Forelimb muscle (tissue), 1 donor: ENCODE measurements at regions not wholly inside any gene's neighbourhood (a gene's known extent, or its start where the extent isn't known, plus 50 kb on each side); places are given as distances from the start of the nearest gene placed in this dataset.

Experiments
- DNase-seq: peaks from one replicate; pipeline ENCODE4 v3.0.0-alpha.2; 2013; ENCODE audit warnings: low read depth

DNA sequence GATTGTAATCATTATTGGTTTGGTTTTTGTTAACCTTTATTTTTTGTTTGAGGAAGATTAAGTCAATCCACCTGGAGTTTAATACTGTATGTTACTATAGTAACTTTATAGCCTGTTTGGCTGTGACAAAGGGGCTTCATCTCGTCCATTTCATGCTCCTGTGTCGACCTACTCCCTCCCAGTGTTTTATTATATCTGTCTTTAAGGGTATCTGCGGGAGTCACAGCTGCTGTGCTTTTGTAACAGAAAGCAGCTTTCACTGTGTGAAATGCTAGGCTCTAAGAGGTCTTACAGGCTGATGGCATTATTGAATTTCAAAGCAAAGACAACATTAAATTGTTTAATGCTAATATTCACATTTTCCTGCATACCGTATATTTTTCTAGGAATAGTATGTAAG, 698.0 kb upstream of the POU3F2 start:
- no peak for DNase-seq

DNA sequence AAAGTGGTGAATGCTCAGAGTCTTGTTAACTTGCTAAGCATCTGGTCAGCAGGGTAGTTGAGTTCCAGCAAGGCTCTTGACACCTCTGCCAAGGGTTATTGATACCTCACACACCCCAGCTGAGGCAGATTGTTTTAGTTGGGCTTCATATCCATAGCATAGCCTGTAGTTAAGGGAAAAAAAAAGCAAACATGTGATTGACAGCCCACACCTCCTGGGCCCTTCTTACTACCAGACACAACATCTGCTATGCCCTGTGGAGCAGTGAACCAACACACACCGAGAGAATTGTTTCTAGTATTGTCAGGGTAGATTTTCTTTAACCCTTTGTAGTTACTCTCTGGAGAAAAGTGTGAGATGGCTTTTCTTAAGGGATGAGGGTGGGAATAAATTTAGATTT, 697.0 kb upstream of the POU3F2 start:
- no peak for DNase-seq

DNA sequence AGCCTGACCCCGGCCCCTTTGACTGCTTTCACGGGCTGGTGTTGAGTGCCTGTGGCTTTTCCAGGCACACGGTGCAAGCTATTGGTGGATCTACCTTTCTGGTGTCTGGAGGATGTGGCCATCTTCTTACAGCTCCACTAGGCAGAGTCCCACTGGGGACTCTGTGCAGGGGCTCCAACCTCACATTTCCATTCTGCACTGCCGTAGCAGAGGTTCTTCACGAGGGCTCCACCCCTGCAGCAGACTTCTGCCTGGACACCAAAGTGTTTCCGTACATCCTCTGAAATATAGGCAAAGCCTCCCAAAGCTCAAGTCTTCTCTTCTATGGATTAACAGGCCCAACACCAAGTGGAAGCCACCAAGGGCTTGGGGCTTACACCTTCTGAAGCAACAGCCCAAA, 691.5 kb upstream of the POU3F2 start:
- no peak for DNase-seq

DNA sequence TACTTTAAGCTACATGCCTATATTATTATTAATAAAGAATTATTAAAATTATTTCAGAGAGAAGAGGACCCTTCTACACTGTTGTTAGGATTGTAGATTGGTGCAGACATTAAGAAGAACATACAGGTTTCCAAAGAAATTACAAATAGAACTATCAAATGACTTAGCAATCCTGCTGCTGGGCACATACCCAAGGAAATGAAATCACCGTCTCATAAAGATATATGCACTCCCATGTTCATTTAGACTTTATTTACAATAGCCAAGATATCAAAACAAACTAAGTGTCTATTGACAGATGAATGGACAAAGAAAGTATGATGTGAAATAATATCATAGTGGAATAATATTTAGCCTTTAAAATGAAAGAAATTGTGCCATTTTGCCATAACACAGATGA, 687.7 kb upstream of the POU3F2 start:
- no peak for DNase-seq

DNA sequence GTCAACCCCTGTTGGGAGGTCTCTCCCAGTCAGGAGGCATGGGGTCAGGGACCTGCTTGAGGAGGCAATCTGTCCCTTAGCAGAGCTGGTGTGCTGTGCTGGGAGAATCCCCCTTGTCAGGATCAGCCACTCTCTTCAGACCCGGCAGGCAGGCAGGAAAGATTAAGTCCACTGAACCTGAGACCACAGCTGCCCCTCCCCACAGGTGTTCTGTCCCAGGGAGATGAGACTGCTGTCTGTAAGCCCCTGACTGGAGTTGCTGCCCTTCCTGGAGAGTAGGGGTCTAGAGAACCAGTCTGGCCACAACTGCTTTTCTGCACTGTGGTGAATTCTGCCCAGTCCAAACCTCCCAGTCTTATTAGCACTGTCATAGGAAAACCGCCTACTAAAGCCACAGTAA, 677.8 kb upstream of the POU3F2 start:
- DNase-seq = no peak

DNA sequence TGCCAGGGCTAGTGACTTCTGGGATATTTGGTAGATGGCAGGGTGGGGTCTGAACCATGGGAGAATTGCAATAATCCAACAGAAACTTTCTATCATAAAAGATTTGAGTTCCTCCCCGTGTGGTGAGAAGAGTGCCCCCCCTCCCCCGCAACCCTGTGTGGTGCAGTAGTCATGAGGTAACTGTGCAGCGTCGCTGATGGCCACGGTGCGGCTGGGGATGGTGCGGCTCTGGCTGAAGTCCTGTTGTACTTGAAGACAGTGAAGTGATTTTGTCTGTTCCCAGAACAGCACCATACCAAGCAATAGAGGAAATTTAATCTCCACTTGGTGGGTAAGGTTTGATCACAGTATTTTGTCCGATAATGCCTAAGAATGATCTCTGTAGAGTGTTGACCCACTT, 654.8 kb upstream of the POU3F2 start:
- no peak for DNase-seq

DNA sequence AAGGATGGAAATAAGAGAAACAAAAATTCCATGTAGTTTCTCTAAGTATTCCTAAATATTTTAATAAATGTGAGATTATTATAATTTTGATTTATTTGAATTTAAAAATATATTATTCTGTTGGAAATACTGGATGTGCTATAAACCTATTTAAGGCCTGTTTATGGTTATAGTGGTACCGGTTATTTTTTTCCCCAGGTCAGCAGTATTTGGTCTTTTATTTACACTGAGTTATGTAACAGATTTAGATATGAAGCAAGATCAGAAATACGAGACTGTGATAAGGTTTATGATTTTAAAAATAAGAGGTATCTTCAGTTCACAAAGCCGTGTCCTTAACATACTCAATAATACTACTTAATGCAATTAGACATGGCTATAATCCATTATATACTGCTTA, 634.3 kb upstream of the POU3F2 start:
- DNase-seq = no peak

DNA sequence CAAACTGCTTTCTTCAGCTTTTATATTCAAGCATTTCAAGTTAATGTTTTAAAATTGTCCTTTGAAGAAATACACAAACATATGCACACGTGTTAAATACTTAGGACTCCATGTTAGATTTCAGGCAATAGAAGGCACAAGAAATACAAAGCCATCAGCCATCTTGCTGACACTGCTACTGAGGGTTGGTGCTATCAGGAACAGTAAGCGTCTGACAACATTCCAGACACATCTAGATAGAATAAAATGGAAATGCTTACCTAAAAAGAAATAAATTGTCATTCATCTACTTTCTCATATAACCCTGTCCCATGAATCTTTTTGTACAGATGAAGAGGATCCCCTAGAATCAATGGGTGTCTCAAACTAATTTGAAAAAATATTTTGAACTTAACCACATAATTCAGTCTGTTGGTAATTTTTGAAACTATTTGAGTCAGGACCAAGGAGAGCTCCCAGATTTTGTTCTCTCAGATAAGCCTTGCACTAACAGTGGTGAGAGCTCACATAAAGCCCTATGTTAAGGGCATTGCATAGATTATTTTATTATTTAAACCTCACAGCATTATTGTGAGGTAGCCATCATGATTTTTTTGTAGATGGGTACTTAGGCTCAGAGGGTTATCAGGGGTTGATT, 631.1 kb upstream of the POU3F2 start:
- DNase-seq = no peak

DNA sequence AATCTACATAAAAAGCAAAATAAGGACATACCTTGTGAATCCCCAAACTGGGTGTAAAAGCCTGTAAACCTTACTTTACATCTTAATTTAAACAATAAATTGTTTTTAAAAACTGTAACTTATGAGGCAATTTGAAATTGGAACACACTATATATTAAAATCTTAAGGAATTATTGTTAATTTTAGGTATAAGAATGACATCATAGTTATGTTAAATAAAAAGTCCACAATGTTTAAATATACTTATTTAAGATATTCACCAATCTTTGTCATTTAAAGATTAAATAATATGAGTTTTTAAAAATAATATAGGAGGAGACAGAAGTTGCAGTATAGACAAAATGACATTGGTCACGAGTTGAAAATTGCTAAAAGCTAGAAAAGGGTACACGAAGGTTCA, 621.9 kb upstream of the POU3F2 start:
- no peak for DNase-seq

DNA sequence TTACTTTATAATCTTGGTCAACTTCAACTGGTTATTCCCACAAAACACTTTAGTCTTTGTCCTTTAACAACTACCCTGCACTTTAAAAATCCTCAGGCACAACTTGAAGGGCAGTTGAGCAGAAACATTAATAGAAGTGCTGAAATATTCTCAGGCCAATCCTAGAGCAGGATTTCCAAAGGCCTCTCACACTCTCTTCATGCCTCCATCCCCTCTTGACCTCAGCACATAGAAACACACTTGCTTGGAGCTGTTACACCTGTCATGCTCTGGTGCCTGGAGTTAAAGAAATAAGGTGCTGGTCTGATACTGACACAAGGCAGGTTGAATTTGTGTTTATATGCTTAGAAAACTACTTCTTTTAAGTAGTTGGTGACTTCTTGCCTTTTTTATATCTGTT, 618.8 kb upstream of the POU3F2 start:
- no peak for DNase-seq

DNA sequence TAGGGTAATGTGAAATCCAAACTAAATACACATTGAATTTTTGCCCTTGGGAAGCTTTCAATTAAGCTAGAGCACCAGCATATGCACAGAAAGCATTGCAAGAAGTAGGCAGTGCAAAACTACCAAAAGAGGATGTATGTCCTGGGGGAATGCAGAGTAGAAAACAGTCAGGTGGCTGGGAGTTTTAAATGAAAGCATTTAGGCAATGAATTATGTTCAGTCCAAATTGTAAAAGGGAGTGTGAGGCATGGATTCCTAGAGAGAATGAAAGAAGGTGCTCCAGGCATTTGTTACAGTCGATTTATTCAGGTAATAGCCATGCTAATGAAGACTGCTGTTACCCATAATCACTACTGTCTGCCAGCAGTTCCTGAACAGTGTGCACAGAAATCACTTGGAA, 604.1 kb upstream of the POU3F2 start:
- DNase-seq = no peak

DNA sequence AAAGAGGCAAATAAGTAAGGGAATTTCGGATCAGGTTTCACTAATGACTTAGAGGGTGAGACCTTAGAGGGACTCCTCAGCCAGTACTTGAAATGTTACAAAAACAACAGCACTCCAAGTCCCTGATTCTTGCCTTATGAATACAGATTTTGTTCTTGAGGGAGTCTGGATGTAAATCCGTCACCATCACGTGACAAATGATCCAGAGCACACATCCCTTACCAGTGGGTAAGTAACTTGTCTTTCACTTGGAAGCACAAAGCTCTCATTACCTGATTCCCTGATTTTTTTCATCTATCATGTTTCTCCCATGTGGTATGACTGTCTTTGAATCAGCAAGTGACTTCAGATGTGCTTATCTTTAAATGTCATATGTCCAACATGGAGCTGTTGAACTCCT, 595.3 kb upstream of the POU3F2 start:
- no peak for DNase-seq

DNA sequence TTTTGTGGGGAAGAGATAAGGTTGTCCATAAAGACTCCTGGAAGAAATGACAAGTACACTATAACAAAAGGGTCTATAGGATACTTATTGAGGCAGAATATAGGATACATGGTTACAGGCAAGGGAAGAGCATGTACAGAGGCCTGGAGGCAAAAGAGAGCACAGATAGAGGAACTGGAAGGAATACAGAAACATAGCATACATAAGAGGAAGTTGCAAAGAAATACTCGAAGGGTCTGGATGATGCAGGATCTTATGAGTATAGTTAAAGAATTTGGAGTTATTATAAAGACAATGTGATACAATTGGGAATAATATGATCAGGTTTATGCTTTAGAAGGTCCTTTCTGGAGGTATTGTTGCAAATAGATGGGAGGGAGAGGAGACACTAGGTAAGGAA, 592.7 kb upstream of the POU3F2 start:
- DNase-seq = no peak

DNA sequence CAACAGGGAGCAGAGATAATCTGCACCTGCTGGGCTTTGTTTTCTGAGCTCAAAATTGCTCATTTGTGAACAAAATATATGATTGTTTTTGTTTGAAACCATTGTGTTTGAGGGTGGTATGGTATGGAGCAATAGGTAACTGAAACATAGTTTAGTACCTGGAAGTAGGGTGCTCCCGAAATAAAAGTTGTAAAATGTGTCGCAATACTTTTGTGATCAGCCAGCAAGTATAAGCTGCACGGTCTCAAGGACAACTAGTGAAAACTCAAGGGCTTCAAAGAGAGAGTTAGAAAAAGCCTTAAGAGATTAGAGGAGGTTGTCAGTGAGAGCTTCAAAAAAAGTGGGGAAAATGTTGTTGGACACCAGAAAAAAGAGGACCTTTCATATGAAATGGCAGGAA, 579.8 kb upstream of the POU3F2 start:
- no peak for DNase-seq

DNA sequence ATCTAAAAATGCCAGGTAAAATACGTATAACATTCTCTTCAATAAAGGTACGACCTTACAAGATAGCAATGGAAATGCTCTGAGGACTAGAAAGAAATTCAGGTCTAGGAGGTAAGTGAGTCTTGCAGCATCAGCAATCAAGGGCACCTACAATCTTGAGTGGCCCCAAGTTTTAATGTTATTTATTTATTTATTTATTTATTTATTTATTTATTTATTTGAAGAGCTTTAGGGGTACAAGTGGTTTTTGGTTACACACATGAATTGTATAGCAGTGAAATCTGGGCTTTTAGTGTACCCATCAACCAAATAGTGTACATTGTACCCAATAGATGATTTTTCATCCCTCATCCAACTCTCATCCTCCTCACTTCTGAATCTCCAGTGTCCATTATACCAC, 574.0 kb upstream of the POU3F2 start:
- DNase-seq = no peak

DNA sequence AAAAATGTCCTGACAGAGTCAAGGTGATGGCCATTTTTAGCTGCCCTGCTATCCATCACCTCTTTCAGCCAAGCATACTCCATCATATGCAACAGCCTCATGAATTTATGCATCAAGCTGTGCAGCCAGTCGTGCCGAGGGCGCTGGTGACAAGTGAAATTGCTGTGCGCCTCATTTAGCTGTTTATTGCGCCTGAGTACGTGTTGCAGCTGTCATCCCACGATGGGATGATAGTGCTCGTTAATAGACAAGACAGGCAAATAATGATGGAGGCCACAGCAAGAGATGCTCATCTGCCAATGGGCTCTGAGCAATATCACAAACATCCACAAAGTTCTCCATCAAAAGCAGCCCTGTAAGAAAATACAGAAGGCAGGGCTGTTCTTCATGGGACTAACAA, 562.3 kb upstream of the POU3F2 start:
- no peak for DNase-seq

DNA sequence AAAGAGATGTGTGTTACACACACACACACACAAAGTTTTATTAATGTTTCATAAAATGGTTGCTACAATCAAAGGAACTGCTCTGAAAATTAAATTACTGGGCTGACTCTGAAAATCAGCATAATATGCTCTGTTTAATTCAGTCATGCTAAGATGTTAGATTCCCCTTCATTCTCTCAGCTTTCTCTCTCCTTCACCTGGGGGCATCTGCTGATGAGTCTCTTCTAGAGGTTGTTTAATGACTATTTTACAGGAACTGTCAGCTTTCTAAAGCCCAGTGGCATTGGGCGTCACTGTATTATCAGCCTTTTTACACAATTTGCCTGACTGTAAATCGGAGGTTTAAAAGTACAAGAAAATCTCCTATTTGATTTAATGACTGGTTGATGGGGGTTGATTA, 559.7 kb upstream of the POU3F2 start:
- DNase-seq = no peak

DNA sequence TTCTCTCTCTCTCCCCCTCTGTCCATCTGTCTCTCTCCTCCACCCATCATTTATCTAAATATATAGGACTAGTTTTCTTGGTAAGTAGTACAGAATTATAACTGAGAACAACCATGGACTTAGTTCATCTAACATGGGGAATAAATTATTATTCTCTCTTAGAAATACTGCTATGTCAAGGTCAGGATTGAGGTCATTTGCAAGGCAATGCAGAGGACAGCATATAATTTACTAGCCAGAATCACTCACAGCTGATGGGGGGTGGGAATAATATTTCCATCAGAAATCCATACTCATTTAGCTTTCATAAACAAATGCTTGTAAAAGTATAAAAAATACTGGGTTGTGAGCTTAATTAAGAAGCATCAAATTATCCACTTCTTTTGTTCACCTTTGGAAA, 553.9 kb upstream of the POU3F2 start:
- DNase-seq = no peak

DNA sequence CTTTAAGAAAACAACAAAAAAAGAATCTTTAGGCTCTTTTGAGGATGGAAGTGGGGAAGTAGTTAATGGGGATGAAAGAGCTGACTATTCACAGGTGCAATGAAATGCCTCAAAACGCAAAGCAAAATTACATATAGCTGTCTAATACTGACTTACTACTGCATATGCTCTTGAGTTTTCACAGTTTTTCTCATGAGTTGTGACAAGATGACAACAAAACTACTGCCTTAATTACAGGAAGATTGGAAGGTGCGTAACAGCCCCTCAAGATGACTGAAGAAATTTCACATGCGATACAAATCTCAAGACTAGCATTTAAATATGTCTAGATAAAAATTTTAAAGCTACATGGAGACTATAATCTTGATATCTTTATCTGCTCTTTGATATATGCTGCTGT, 547.8 kb upstream of the POU3F2 start:
- no peak for DNase-seq

DNA sequence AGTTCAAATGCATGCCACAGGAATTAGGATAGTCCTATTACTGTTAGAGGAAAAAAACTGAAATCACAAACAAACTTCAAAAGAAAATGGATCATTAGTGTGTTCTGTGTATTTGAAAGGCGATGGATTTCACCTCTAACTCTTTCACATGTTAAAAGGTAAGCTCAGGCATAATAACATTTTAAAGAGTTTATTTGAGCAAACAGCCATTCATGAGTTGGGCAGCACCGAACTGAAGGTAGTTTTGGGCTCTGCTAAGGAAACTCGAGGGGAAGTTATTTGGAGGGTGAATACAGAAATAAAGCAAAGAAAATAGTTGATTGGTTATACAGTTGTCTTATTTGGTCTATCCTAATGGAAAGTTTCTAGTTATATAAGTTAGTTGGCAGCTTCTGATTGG, 546.5 kb upstream of the POU3F2 start:
- no peak for DNase-seq

DNA sequence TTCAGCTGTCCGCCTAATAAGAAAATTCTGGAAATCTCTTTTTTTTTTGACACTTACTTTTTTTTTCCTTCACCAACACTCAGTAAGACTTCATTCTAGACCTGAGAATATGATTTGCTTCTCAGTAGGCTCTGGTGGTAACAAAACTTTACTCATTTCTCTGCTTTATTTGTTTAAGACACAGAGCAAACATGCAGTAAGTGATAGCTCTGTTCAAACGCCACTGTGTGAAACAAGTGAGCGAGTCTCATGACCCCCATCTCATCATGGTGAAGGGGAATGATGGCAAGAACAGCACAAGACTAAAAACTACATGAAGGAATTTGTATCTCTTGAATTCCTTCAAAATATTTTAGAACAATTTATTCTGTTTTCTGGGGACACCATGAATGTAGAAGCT, 541.6 kb upstream of the POU3F2 start:
- no peak for DNase-seq

DNA sequence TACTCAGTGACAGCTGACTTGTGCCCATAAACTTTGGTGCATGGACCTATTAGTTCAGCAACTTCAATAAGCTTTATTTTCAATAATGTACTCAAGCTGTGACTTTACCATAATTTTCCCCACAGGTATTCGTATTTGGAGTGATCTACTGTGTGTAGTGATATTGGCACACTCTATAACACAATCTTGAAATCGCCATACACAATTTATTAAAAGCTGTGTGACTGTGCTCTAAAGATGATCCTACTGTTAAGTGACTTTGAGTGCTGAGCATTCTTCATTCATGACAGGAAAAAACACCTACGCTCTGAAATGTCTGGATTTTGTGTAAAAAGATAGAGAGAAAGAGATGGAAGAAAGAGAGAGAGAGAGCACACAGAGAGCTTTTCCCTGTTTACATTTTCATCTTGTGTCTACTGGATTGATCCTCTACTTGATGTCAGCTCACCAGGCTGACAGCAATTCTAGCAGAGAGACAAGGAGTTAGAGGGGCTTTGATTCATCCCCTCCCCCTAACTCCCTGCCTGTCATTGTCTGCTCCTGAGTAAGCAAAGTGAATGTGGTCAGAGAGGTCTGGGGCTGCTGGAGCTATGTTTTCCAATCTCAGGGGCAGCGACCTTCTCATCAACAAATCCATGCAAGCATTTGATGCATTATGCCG, 538.7 kb upstream of the POU3F2 start:
- DNase-seq = no peak

DNA sequence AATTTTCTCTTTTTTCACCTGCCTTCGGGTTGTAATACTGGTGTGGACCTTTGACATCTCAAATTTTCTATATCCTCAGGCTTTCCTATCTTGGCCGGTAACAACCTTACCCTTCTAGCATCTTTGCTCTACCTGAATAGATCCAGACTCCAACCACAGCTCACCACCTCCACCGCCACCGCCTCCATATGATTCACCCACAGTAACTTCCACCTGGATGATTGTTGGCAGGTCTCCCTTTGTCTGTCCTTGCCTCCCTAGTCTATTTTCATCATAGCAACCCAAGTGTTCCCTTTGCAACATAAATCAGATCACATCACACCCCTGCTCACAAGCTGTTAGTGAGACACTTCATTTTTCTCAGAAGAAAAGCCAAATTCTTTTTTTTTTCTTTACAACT, 525.8 kb upstream of the POU3F2 start:
- DNase-seq = no peak

DNA sequence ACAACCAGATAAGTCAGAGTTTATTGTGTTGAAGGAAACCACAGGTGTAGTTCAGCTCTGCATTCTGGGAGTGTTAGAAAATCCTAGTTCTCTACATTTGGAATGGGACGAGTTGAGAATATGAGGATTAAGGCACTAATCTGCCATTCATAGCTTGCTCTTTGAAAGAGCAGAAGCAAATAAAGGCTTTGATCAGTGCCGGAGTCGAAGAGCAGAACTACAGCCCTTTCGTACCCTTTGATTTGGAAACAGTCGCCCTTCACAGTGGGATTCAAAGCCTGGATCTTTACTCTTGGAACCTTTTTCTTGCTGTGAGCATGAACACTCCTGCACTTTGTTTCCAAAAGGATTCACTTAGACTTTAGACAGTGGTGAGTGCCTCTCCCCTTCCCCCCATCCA, 523.9 kb upstream of the POU3F2 start:
- DNase-seq = no peak
